ENCODE measurements at regions not wholly inside any gene's neighbourhood (a gene's known extent, or its start where the extent isn't known, plus 50 kb on each side); places are given as distances from the start of the nearest gene placed in this dataset.

- TF ChIP-seq IRF5 (IDR thresholded peaks at IDR 0.05; ENCODE audit: borderline replicate concordance) (no peak), WRNIP1 (IDR thresholded peaks at IDR 0.05; ENCODE audit: borderline replicate concordance, low read depth, low read length) (no peak), ATF7 (IDR thresholded peaks at IDR 0.05; ENCODE audit: low read depth) (no peak), PAX8 (IDR thresholded peaks at IDR 0.05) (no peak), ZNF687 (IDR thresholded peaks at IDR 0.05) (no peak), NR2C2 (IDR thresholded peaks at IDR 0.05; ENCODE audit: borderline replicate concordance, control insufficient read depth, insufficient read length, low read depth) (no peak)
- TF ChIP-seq, protein P1, sequence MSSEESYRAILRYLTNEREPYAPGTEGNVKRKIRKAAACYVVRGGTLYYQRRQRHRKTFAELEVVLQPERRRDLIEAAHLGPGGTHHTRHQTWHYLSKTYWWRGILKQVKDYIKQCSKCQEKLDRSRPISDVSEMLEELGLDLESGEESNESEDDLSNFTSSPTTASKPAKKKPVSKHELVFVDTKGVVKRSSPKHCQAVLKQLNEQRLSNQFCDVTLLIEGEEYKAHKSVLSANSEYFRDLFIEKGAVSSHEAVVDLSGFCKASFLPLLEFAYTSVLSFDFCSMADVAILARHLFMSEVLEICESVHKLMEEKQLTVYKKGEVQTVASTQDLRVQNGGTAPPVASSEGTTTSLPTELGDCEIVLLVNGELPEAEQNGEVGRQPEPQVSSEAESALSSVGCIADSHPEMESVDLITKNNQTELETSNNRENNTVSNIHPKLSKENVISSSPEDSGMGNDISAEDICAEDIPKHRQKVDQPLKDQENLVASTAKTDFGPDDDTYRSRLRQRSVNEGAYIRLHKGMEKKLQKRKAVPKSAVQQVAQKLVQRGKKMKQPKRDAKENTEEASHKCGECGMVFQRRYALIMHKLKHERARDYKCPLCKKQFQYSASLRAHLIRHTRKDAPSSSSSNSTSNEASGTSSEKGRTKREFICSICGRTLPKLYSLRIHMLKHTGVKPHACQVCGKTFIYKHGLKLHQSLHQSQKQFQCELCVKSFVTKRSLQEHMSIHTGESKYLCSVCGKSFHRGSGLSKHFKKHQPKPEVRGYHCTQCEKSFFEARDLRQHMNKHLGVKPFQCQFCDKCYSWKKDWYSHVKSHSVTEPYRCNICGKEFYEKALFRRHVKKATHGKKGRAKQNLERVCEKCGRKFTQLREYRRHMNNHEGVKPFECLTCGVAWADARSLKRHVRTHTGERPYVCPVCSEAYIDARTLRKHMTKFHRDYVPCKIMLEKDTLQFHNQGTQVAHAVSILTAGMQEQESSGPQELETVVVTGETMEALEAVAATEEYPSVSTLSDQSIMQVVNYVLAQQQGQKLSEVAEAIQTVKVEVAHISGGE (CRISPR knock-in tag; IDR thresholded peaks at IDR 0.05): no peak
- TF ChIP-seq, protein P2, sequence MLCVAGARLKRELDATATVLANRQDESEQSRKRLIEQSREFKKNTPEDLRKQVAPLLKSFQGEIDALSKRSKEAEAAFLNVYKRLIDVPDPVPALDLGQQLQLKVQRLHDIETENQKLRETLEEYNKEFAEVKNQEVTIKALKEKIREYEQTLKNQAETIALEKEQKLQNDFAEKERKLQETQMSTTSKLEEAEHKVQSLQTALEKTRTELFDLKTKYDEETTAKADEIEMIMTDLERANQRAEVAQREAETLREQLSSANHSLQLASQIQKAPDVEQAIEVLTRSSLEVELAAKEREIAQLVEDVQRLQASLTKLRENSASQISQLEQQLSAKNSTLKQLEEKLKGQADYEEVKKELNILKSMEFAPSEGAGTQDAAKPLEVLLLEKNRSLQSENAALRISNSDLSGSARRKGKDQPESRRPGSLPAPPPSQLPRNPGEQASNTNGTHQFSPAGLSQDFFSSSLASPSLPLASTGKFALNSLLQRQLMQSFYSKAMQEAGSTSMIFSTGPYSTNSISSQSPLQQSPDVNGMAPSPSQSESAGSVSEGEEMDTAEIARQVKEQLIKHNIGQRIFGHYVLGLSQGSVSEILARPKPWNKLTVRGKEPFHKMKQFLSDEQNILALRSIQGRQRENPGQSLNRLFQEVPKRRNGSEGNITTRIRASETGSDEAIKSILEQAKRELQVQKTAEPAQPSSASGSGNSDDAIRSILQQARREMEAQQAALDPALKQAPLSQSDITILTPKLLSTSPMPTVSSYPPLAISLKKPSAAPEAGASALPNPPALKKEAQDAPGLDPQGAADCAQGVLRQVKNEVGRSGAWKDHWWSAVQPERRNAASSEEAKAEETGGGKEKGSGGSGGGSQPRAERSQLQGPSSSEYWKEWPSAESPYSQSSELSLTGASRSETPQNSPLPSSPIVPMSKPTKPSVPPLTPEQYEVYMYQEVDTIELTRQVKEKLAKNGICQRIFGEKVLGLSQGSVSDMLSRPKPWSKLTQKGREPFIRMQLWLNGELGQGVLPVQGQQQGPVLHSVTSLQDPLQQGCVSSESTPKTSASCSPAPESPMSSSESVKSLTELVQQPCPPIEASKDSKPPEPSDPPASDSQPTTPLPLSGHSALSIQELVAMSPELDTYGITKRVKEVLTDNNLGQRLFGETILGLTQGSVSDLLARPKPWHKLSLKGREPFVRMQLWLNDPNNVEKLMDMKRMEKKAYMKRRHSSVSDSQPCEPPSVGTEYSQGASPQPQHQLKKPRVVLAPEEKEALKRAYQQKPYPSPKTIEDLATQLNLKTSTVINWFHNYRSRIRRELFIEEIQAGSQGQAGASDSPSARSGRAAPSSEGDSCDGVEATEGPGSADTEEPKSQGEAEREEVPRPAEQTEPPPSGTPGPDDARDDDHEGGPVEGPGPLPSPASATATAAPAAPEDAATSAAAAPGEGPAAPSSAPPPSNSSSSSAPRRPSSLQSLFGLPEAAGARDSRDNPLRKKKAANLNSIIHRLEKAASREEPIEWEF (IDR thresholded peaks at IDR 0.05; ENCODE audit: insufficient replicate concordance, low read depth, low read length): no peak
- TF ChIP-seq, protein P3, sequence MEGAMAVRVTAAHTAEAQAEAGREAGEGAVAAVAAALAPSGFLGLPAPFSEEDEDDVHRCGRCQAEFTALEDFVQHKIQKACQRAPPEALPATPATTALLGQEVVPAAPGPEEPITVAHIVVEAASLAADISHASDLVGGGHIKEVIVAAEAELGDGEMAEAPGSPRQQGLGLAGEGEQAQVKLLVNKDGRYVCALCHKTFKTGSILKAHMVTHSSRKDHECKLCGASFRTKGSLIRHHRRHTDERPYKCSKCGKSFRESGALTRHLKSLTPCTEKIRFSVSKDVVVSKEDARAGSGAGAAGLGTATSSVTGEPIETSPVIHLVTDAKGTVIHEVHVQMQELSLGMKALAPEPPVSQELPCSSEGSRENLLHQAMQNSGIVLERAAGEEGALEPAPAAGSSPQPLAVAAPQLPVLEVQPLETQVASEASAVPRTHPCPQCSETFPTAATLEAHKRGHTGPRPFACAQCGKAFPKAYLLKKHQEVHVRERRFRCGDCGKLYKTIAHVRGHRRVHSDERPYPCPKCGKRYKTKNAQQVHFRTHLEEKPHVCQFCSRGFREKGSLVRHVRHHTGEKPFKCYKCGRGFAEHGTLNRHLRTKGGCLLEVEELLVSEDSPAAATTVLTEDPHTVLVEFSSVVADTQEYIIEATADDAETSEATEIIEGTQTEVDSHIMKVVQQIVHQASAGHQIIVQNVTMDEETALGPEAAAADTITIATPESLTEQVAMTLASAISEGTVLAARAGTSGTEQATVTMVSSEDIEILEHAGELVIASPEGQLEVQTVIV (IDR thresholded peaks at IDR 0.05; ENCODE audit: borderline replicate concordance, partially characterized antibody): no peak
Observed at GRCh38 chr15:91790836-91791235, 62.7 kb upstream of the SLCO3A1 start (continued).
